ENCODE measurements at regions not wholly inside any gene's neighbourhood (a gene's known extent, or its start where the extent isn't known, plus 50 kb on each side); places are given as distances from the start of the nearest gene placed in this dataset.

- no peak overlapping the region for H3K4me3 Mint-ChIP-seq (ENCODE audit: unreplicated experiment)
- peaks cover 9% of the 10 kb centered on the region for H3K4me1 Mint-ChIP-seq (ENCODE audit: insufficient read depth, unreplicated experiment)
- ChIA-PET POLR2A (no interaction called here), CTCF (interaction anchor here (0.6 to 6.2 kb wide), 10 partner anchors 13 to 389 kb away, joined by 3 to 55 read pairs (median 16); partner anchors contain the start of gene RUSC2)
- no peaks in the 10 kb centered on the region for H3K27me3 Mint-ChIP-seq (ENCODE audit: insufficient read depth, unreplicated experiment)
- BruUV-seq (replicated peaks): no TSS peak
- TF ChIP-seq CTCF (IDR thresholded peaks at IDR 0.05; ENCODE audit: unreplicated experiment): no peak
- intact Hi-C loops (cut with micrococcal nuclease): loop anchor here (2.0 to 10.0 kb wide), 2 partner anchors 44 to 660 kb away; a partner anchor contains a TSS
- H3K9me3 Mint-ChIP-seq (ENCODE audit: unreplicated experiment): no peaks in the 10 kb centered on the region
- no peak for DNase-seq (ENCODE audit: unreplicated experiment)
- peaks cover 21% of the 10 kb centered on the region for H3K36me3 Mint-ChIP-seq (ENCODE audit: insufficient read depth, unreplicated experiment)
- H3K27ac Mint-ChIP-seq (ENCODE audit: low read depth, unreplicated experiment): no peak overlapping the region
Observed at GRCh38 chr9:35555246-35555701, 49.8 kb upstream of the TESK1 start.

Data from MCF 10A (cell line).